HepG2 (cell line): ENCODE measurements at regions not wholly inside any gene's neighbourhood (a gene's known extent, or its start where the extent isn't known, plus 50 kb on each side); places are given as distances from the start of the nearest gene placed in this dataset.

ENCODE experiments used
- FOSL2 ChIP-seq: sonication (generic); formaldehyde crosslinking; IDR thresholded peaks from 2 replicates; pipeline ENCODE4 v1.4.0; 2020; ENCODE audit warnings: missing genetic modification reagents
- FOXA1 ChIP-seq, 2 experiments: fragments of 450-650 bp in 1 of 2; sonication (generic) in 1 of 2; formaldehyde crosslinking in 1 of 2; IDR thresholded peaks; 2 replicates each; pipeline versions ENCODE4 v1.4.0 to v1.6.1; 2016 to 2020; ENCODE audit warnings: missing genetic modification reagents in 1 of 2
- HNRNPL ChIP-seq: fragments of 200-400 bp; formaldehyde crosslinking; IDR thresholded peaks from 2 replicates; pipeline ENCODE4 v1.6.1; 2017; ENCODE audit warnings: mild to moderate bottlenecking, low read depth, low read length
- HOXA3 ChIP-seq: sonication (generic); formaldehyde crosslinking; IDR thresholded peaks from 2 replicates; pipeline ENCODE4 v1.5.0; 2020; ENCODE audit warnings: missing genetic modification reagents
- NFE2 ChIP-seq: sonication (generic); formaldehyde crosslinking; IDR thresholded peaks from 2 replicates; pipeline ENCODE4 v1.4.0; 2020; ENCODE audit warnings: missing genetic modification reagents
- NFE2L1 ChIP-seq: sonication (generic); formaldehyde crosslinking; IDR thresholded peaks from 2 replicates; pipeline ENCODE4 v1.4.0; 2020; ENCODE audit warnings: missing genetic modification reagents, mild to moderate bottlenecking, borderline replicate concordance
- POLR2AphosphoS2 ChIP-seq: IDR thresholded peaks from 2 replicates; pipeline ENCODE4 v1.6.1; 2011; ENCODE audit warnings: low read depth, low read length, improper control_type of control experiment
- RARA ChIP-seq: IDR thresholded peaks from 2 replicates; pipeline ENCODE4 v1.6.1; 2016; ENCODE audit warnings: missing genetic modification reagents, missing compliant biosample characterization
- TEAD3 ChIP-seq: optimal IDR thresholded peaks from 2 replicates; pipeline ENCODE3; 2016; ENCODE audit warnings: borderline replicate concordance
- ZNF10 ChIP-seq: sonication (generic); formaldehyde crosslinking; IDR thresholded peaks from 2 replicates; pipeline ENCODE4 v1.4.0; 2020; ENCODE audit warnings: mild to moderate bottlenecking, low read depth, missing genetic modification reagents, borderline replicate concordance
- ZNF251 ChIP-seq: sonication (generic); formaldehyde crosslinking; IDR thresholded peaks from 2 replicates; pipeline ENCODE4 v1.9.0; 2021; ENCODE audit warnings: mild to moderate bottlenecking, missing genetic modification reagents
- ZNF552 ChIP-seq: sonication (generic); formaldehyde crosslinking; IDR thresholded peaks from 2 replicates; pipeline ENCODE4 v1.9.0; 2022; ENCODE audit warnings: missing genetic modification reagents, mild to moderate bottlenecking, borderline replicate concordance
- ZNF629 ChIP-seq: sonication (generic); formaldehyde crosslinking; conservative IDR thresholded peaks from 2 replicates; pipeline ENCODE4 v1.5.0; 2020; ENCODE audit warnings: missing genetic modification reagents
- ZNF782 ChIP-seq: sonication (generic); formaldehyde crosslinking; IDR thresholded peaks from 2 replicates; pipeline ENCODE4 v1.4.0; 2020; ENCODE audit warnings: missing genetic modification reagents, mild to moderate bottlenecking, borderline replicate concordance
- TF ChIP-seq, protein P1 (sequence below): sonication (generic); formaldehyde crosslinking; IDR thresholded peaks from 2 replicates; pipeline ENCODE4 v1.4.0; 2020; ENCODE audit warnings: missing genetic modification reagents
- TF ChIP-seq, protein P2 (sequence below): IDR thresholded peaks from 2 replicates; pipeline ENCODE4 v1.6.1; 2016; ENCODE audit warnings: low read depth
- TF ChIP-seq, protein P3 (sequence below): IDR thresholded peaks from 2 replicates; pipeline ENCODE4 v1.4.0; 2020; ENCODE audit warnings: mild to moderate bottlenecking, missing genetic modification reagents
- TF ChIP-seq, protein P4 (sequence below): sonication (generic); formaldehyde crosslinking; IDR thresholded peaks from 2 replicates; pipeline ENCODE4 v1.4.0; 2020; ENCODE audit warnings: missing genetic modification reagents

DNA sequence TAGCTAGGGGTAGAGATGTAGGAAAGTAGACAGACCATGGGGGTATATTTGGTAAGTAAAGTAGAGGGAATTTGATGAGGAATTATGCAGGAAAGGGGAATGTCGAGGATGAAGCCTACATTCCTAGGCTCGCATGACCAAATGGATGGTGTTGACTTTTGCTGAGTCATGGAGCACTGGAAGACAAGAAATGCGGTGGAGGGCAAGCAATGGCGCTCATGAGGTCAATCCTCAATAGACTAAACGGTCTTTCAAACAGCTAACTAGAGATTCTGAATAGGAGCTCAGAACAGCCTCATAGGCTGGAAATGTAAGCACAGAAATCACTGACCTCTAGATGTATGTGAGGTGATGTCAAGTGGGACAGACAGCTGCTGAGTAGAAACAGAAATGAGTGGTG lies 50.7 kb upstream of the FST start (continued):
- TF ChIP-seq, protein P1, sequence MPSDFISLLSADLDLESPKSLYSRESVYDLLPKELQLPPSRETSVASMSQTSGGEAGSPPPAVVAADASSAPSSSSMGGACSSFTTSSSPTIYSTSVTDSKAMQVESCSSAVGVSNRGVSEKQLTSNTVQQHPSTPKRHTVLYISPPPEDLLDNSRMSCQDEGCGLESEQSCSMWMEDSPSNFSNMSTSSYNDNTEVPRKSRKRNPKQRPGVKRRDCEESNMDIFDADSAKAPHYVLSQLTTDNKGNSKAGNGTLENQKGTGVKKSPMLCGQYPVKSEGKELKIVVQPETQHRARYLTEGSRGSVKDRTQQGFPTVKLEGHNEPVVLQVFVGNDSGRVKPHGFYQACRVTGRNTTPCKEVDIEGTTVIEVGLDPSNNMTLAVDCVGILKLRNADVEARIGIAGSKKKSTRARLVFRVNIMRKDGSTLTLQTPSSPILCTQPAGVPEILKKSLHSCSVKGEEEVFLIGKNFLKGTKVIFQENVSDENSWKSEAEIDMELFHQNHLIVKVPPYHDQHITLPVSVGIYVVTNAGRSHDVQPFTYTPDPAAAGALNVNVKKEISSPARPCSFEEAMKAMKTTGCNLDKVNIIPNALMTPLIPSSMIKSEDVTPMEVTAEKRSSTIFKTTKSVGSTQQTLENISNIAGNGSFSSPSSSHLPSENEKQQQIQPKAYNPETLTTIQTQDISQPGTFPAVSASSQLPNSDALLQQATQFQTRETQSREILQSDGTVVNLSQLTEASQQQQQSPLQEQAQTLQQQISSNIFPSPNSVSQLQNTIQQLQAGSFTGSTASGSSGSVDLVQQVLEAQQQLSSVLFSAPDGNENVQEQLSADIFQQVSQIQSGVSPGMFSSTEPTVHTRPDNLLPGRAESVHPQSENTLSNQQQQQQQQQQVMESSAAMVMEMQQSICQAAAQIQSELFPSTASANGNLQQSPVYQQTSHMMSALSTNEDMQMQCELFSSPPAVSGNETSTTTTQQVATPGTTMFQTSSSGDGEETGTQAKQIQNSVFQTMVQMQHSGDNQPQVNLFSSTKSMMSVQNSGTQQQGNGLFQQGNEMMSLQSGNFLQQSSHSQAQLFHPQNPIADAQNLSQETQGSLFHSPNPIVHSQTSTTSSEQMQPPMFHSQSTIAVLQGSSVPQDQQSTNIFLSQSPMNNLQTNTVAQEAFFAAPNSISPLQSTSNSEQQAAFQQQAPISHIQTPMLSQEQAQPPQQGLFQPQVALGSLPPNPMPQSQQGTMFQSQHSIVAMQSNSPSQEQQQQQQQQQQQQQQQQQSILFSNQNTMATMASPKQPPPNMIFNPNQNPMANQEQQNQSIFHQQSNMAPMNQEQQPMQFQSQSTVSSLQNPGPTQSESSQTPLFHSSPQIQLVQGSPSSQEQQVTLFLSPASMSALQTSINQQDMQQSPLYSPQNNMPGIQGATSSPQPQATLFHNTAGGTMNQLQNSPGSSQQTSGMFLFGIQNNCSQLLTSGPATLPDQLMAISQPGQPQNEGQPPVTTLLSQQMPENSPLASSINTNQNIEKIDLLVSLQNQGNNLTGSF, result no peak
- TF ChIP-seq, protein P2, sequence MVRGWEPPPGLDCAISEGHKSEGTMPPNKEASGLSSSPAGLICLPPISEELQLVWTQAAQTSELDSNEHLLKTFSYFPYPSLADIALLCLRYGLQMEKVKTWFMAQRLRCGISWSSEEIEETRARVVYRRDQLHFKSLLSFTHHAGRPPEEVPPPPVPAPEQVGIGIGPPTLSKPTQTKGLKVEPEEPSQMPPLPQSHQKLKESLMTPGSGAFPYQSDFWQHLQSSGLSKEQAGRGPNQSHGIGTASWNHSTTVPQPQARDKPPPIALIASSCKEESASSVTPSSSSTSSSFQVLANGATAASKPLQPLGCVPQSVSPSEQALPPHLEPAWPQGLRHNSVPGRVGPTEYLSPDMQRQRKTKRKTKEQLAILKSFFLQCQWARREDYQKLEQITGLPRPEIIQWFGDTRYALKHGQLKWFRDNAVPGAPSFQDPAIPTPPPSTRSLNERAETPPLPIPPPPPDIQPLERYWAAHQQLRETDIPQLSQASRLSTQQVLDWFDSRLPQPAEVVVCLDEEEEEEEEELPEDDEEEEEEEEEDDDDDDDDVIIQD, result peak; percentile 77; the same call in 1 of the 2 replicates
- TF ChIP-seq ZNF629 (CRISPR knock-in tag) (no peak), HOXA3 (CRISPR knock-in tag) (no peak), FOSL2 (CRISPR knock-in tag) (peak; percentile 77), NFE2 (CRISPR knock-in tag) (peak; percentile 62; the same call in 1 of the 2 replicates), TEAD3 (peak; percentile 45), ZNF782 (CRISPR knock-in tag) (no peak), NFE2L1 (no peak), ZNF251 (CRISPR knock-in tag) (no peak), HNRNPL (no peak), POLR2AphosphoS2 (no peak), RARA (CRISPR knock-in tag) (0 out of 2 replicates have a peak, but pooled peaks have one; percentile 20), FOXA1 (IDR thresholded peaks at IDR 0.05) (no peak), FOXA1 (CRISPR knock-in tag; IDR thresholded peaks at IDR 0.05) (no peak), ZNF10 (CRISPR knock-in tag) (no peak), ZNF552 (CRISPR knock-in tag) (no peak)
- TF ChIP-seq, protein P3, sequence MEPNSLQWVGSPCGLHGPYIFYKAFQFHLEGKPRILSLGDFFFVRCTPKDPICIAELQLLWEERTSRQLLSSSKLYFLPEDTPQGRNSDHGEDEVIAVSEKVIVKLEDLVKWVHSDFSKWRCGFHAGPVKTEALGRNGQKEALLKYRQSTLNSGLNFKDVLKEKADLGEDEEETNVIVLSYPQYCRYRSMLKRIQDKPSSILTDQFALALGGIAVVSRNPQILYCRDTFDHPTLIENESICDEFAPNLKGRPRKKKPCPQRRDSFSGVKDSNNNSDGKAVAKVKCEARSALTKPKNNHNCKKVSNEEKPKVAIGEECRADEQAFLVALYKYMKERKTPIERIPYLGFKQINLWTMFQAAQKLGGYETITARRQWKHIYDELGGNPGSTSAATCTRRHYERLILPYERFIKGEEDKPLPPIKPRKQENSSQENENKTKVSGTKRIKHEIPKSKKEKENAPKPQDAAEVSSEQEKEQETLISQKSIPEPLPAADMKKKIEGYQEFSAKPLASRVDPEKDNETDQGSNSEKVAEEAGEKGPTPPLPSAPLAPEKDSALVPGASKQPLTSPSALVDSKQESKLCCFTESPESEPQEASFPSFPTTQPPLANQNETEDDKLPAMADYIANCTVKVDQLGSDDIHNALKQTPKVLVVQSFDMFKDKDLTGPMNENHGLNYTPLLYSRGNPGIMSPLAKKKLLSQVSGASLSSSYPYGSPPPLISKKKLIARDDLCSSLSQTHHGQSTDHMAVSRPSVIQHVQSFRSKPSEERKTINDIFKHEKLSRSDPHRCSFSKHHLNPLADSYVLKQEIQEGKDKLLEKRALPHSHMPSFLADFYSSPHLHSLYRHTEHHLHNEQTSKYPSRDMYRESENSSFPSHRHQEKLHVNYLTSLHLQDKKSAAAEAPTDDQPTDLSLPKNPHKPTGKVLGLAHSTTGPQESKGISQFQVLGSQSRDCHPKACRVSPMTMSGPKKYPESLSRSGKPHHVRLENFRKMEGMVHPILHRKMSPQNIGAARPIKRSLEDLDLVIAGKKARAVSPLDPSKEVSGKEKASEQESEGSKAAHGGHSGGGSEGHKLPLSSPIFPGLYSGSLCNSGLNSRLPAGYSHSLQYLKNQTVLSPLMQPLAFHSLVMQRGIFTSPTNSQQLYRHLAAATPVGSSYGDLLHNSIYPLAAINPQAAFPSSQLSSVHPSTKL (CRISPR knock-in tag), result peak; percentile 39; the same call in 1 of the 2 replicates
- TF ChIP-seq, protein P4, sequence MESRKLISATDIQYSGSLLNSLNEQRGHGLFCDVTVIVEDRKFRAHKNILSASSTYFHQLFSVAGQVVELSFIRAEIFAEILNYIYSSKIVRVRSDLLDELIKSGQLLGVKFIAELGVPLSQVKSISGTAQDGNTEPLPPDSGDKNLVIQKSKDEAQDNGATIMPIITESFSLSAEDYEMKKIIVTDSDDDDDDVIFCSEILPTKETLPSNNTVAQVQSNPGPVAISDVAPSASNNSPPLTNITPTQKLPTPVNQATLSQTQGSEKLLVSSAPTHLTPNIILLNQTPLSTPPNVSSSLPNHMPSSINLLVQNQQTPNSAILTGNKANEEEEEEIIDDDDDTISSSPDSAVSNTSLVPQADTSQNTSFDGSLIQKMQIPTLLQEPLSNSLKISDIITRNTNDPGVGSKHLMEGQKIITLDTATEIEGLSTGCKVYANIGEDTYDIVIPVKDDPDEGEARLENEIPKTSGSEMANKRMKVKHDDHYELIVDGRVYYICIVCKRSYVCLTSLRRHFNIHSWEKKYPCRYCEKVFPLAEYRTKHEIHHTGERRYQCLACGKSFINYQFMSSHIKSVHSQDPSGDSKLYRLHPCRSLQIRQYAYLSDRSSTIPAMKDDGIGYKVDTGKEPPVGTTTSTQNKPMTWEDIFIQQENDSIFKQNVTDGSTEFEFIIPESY (CRISPR knock-in tag), result peak; percentile 91
